Suprapubic skin (tissue), 4 donors: ENCODE measurements at regions not wholly inside any gene's neighbourhood (a gene's known extent, or its start where the extent isn't known, plus 50 kb on each side); places are given as distances from the start of the nearest gene placed in this dataset.

Experiments used
- DNase-seq, 2 donors: peaks; one replicate each; pipeline ENCODE4 v3.0.0-alpha.2; 2019; ENCODE audit warnings: low spot score in 2 of 2
- H3K27ac ChIP-seq: fragments of 200-600 bp; sonication (generic); one replicate; pipeline ENCODE4 v1.5.1; 2019
- H3K27me3 ChIP-seq: fragments of 200-600 bp; sonication (generic); one replicate; pipeline ENCODE4 v1.5.1; 2019
- H3K36me3 ChIP-seq: fragments of 200-600 bp; sonication (generic); one replicate; pipeline ENCODE4 v1.5.1; 2019
- H3K4me1 ChIP-seq: fragments of 200-600 bp; sonication (generic); one replicate; pipeline ENCODE4 v1.5.1; 2019
- H3K4me3 ChIP-seq: fragments of 200-600 bp; sonication (generic); one replicate; pipeline ENCODE4 v1.5.1; 2019; ENCODE audit warnings: mild to moderate bottlenecking
- H3K9me3 ChIP-seq: fragments of 200-600 bp; sonication (generic); one replicate; pipeline ENCODE4 v1.5.1; 2019
- EP300 ChIP-seq: sonication (generic); formaldehyde crosslinking; IDR thresholded peaks from one replicate; pipeline ENCODE4 v1.6.1; 2017; ENCODE audit warnings: antibody characterized with exemption
- POLR2A ChIP-seq, 2 donors: fragments of 450-650 bp; IDR thresholded peaks; one replicate each; pipeline ENCODE4 v1.6.1; 2017; ENCODE audit warnings: antibody characterized with exemption in 2 of 2, mild to moderate bottlenecking in 2 of 2, moderate library complexity in 2 of 2
- POLR2AphosphoS5 ChIP-seq, 3 donors: sonication (generic); formaldehyde crosslinking; IDR thresholded peaks; one replicate each; pipeline ENCODE4 v1.6.1; 2017; ENCODE audit warnings: antibody characterized with exemption in 3 of 3
- WGBS: methylation state at CpG from one replicate; pipeline ENCODE4 v1.1.5; 2018; 5-methylcytosine and 5-hydroxymethylcytosine counted together
- TF ChIP-seq, protein P1 (sequence below), 2 donors: fragments of 200-600 bp in 1 of 2; fragments of 450-650 bp in 1 of 2; sonication (generic) in 1 of 2; IDR thresholded peaks; one replicate each; pipeline ENCODE4 v1.5.1; 2016 to 2019; ENCODE audit warnings: antibody characterized with exemption in 2 of 2, mild to moderate bottlenecking in 1 of 2, moderate library complexity in 1 of 2

DNA sequence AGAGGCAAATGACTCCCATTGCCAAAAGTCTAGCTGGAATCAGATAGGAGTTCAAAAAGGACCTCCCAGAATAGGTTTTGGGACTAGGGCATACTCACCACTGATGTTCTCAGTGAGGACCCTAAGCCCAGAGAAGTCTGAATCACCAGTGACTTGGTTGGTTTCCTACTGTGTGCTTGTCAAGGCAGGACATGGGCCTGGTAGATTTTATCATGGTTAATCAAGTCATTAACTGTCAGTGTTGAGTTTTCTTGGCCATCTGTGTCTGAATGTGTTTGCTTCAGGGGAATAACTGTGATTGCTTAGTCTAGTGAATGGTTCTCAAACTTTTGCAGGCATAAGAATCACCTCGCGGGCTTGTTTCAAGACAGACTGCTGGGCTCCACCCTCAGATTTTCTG lies 99.0 kb upstream of the GDNF start:
- H3K27me3 ChIP-seq = peaks cover 3% of the 10 kb centered on the region
- no peak for DNase-seq
- WGBS = 68% methylated on average over 2 of the region's 2 CpGs
- no peaks in the 10 kb centered on the region for H3K36me3 ChIP-seq
- H3K4me3 ChIP-seq = no peak overlapping the region
- peaks cover 7% of the 10 kb centered on the region for H3K9me3 ChIP-seq
- H3K4me1 ChIP-seq = no peaks in the 10 kb centered on the region
- TF ChIP-seq EP300 = no peak
- TF ChIP-seq POLR2A (IDR thresholded peaks at IDR 0.05) = no peak
- TF ChIP-seq, protein P1, sequence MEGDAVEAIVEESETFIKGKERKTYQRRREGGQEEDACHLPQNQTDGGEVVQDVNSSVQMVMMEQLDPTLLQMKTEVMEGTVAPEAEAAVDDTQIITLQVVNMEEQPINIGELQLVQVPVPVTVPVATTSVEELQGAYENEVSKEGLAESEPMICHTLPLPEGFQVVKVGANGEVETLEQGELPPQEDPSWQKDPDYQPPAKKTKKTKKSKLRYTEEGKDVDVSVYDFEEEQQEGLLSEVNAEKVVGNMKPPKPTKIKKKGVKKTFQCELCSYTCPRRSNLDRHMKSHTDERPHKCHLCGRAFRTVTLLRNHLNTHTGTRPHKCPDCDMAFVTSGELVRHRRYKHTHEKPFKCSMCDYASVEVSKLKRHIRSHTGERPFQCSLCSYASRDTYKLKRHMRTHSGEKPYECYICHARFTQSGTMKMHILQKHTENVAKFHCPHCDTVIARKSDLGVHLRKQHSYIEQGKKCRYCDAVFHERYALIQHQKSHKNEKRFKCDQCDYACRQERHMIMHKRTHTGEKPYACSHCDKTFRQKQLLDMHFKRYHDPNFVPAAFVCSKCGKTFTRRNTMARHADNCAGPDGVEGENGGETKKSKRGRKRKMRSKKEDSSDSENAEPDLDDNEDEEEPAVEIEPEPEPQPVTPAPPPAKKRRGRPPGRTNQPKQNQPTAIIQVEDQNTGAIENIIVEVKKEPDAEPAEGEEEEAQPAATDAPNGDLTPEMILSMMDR (IDR thresholded peaks at IDR 0.05) = no peak
- no peak for TF ChIP-seq POLR2AphosphoS5 (IDR thresholded peaks at IDR 0.05)
- no peak overlapping the region for H3K27ac ChIP-seq

DNA sequence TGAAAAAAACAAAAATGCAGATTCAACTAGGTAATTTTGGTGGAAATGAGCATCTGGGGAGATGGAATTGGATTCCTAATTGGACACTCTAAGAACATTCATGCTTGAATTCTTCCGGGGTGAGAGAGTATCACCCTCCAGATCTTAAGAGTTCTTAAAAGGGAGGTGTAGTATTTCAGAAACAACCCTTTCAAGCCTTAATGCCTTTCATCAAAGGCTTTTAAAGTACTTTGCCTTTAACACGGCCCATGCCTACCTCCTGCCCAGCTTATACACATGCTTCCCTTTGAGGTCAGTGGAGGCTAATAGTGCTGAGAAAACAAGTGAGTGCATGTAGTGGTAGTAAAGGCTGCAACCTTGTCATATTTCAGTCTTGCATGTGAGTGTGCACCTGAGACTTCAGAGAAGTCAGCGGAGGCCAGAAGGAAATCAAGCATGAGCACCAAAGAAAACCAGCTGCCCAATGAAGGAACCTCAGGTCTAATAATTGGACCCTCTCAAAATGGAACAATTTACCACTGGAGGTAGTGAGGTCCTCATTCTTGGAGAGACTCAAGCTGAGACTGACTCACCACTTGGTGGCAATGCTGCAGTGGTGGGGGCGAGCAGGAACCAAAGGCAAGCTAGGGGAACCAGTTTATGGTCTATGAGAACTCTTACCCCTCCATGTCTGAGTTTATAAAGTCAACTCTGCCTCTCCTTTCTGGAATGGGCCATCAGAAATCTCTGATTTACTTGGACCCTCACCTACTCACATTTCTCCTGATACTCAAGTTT lies 98.4 kb upstream of the GDNF start:
- no peak overlapping the region for H3K27ac ChIP-seq
- 73% methylated on average over 4 of the region's 4 CpGs for WGBS
- H3K27me3 ChIP-seq = peaks cover 3% of the 10 kb centered on the region
- no peak overlapping the region for H3K4me3 ChIP-seq
- peaks cover 7% of the 10 kb centered on the region for H3K9me3 ChIP-seq
- no peak for DNase-seq
- no peaks in the 10 kb centered on the region for H3K4me1 ChIP-seq
- TF ChIP-seq POLR2A (IDR thresholded peaks at IDR 0.05) = no peak
- TF ChIP-seq, protein P1 (IDR thresholded peaks at IDR 0.05) = no peak
- no peak for TF ChIP-seq POLR2AphosphoS5 (IDR thresholded peaks at IDR 0.05)
- no peak for TF ChIP-seq EP300
- no peaks in the 10 kb centered on the region for H3K36me3 ChIP-seq

DNA sequence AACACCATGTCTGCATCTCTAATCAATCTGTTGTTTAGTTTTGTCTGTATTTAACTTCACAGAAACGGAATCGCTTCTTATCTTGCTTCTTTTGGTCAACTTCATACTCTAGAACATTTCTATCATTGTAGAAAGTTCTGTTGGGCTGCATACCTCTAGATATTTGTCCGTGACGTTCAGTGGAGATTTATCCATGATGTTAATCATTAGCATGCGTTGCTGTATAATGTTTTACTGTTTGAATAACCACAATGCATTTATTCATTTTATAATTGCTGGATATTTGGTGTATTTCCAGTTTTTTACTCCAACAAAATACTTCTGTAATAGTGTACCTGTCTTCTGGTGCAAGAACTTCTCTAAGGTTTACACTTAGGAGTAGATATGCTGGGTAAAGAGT lies 96.2 kb upstream of the GDNF start:
- Histone ChIP-seq H3K36me3 (no peaks in the 10 kb centered on the region), H3K9me3 (peaks cover 7% of the 10 kb centered on the region), H3K27ac (no peak overlapping the region), H3K4me3 (no peak overlapping the region), H3K27me3 (peaks cover 3% of the 10 kb centered on the region), H3K4me1 (no peaks in the 10 kb centered on the region)
- 88% methylated on average over 5 of the region's 5 CpGs for WGBS
- TF ChIP-seq EP300 (no peak), POLR2AphosphoS5 (IDR thresholded peaks at IDR 0.05) (no peak), POLR2A (IDR thresholded peaks at IDR 0.05) (no peak)
- TF ChIP-seq, protein P1 (IDR thresholded peaks at IDR 0.05) = no peak
- DNase-seq = no peak

DNA sequence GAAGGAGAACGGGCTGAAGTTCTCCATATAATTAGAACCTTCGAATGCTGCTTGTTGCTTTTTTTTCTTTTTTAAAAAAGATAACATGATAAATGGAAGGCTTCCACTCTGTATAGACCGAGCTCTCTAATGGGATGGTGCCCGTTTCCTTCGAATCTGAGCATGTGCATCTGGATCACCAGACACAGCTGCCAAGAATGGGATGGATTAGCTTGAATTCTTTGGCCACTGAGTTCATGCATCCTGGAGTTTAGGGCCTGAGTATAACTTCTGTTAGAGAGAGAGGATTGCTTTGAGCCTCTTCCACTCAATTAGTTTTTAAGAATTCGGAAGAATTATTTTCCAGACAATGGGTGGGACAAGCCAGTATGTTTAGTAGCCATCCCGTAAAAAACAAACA lies 93.7 kb upstream of the GDNF start:
- DNase-seq = no peak
- Histone ChIP-seq H3K36me3 (no peaks in the 10 kb centered on the region), H3K27me3 (peaks cover 3% of the 10 kb centered on the region), H3K4me1 (no peaks in the 10 kb centered on the region), H3K9me3 (peaks cover 7% of the 10 kb centered on the region), H3K4me3 (no peak overlapping the region), H3K27ac (no peak overlapping the region)
- TF ChIP-seq POLR2A (IDR thresholded peaks at IDR 0.05) (no peak), POLR2AphosphoS5 (IDR thresholded peaks at IDR 0.05) (no peak), EP300 (no peak)
- TF ChIP-seq, protein P1 (IDR thresholded peaks at IDR 0.05) = no peak
- 76% methylated on average over 7 of the region's 7 CpGs for WGBS

DNA sequence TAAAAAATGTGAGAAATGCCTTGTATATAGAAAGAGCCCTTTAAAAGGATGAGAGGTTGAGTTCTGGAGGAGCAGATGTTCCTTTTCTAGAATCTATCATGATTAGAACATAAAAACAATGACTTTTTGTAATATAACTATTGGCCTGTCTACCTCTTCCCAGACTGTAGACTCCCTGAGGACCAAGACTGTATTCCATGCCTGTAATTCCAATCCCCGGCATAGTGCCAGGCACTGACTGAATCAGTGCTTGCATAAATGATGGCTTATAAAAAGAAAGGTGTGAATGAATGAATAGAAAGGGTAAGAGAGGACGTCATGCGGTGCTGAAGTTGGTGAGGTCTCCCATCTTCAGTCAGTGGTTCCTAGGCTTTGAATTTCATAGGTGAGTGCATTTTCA lies 92.6 kb upstream of the GDNF start:
- Histone ChIP-seq H3K4me1 (no peaks in the 10 kb centered on the region), H3K27ac (no peak overlapping the region), H3K36me3 (no peaks in the 10 kb centered on the region), H3K9me3 (peaks cover 7% of the 10 kb centered on the region), H3K4me3 (no peak overlapping the region), H3K27me3 (peaks cover 3% of the 10 kb centered on the region)
- TF ChIP-seq POLR2AphosphoS5 (IDR thresholded peaks at IDR 0.05) (no peak), POLR2A (IDR thresholded peaks at IDR 0.05) (no peak), EP300 (no peak)
- TF ChIP-seq, protein P1 (IDR thresholded peaks at IDR 0.05) = no peak
- DNase-seq = no peak
- WGBS = 68% methylated on average over 3 of the region's 3 CpGs
